NCI-H69 (cell line): ENCODE measurements at regions not wholly inside any gene's neighbourhood (a gene's known extent, or its start where the extent isn't known, plus 50 kb on each side); places are given as distances from the start of the nearest gene placed in this dataset.
"Not testable (repeated sequence)": the region's sequence is repeated elsewhere in the genome, so short reads cannot be mapped to it uniquely, and the experiment has no call there.

Source experiments
- DNase-seq: peaks from one replicate; lab custom pipeline; 2025; lab: John Stamatoyannopoulos, UW

- DNase-seq: no peak
These were observed 349.7 kb upstream of the TMEFF2 start for GRCh38 chr2:192544371-192544955.

- DNase-seq: not testable (repeated sequence)
These were observed 347.7 kb upstream of the TMEFF2 start for GRCh38 chr2:192542148-192543066.

GRCh38 chr2:192539306-192539705 is 344.6 kb upstream of the TMEFF2 start:
- DNase-seq: no peak

- DNase-seq: peak; percentile 2
These were observed 342.3 kb upstream of the TMEFF2 start for GRCh38 chr2:192536922-192537624.

GRCh38 chr2:192535956-192536921 is 341.5 kb upstream of the TMEFF2 start:
- DNase-seq: no peak

- DNase-seq: no peak
These were observed 339.3 kb upstream of the TMEFF2 start for GRCh38 chr2:192534072-192534471.

- DNase-seq: not testable (repeated sequence)
These were observed 330.0 kb upstream of the TMEFF2 start for GRCh38 chr2:192524642-192525251.

GRCh38 chr2:192524214-192524613 is 329.5 kb upstream of the TMEFF2 start:
- DNase-seq: not testable (repeated sequence)

GRCh38 chr2:192515937-192516336 is 321.2 kb upstream of the TMEFF2 start:
- no peak for DNase-seq

GRCh38 chr2:192513575-192513974 is 318.8 kb upstream of the TMEFF2 start:
- DNase-seq: no peak

GRCh38 chr2:192507836-192508450 is 313.2 kb upstream of the TMEFF2 start:
- not testable (repeated sequence) for DNase-seq

- no peak for DNase-seq
These were observed 305.9 kb upstream of the TMEFF2 start for GRCh38 chr2:192500550-192501200.

GRCh38 chr2:192499476-192499875 is 304.7 kb upstream of the TMEFF2 start:
- no peak for DNase-seq

- no peak for DNase-seq
These were observed 304.0 kb upstream of the TMEFF2 start for GRCh38 chr2:192498747-192499146.

- not testable (repeated sequence) for DNase-seq
These were observed 293.4 kb upstream of the TMEFF2 start for GRCh38 chr2:192488158-192488557.

GRCh38 chr2:192487636-192488035 is 292.9 kb upstream of the TMEFF2 start:
- DNase-seq: no peak

- DNase-seq: no peak
These were observed 290.2 kb upstream of the TMEFF2 start for GRCh38 chr2:192484903-192485302.

- no peak for DNase-seq
These were observed 286.3 kb upstream of the TMEFF2 start for GRCh38 chr2:192480984-192481383.

GRCh38 chr2:192473331-192473730 is 278.6 kb upstream of the TMEFF2 start:
- DNase-seq: no peak

GRCh38 chr2:192471982-192472381 is 277.2 kb upstream of the TMEFF2 start:
- DNase-seq: no peak
